CD14-positive monocyte (primary cell): ENCODE measurements at regions not wholly inside any gene's neighbourhood (a gene's known extent, or its start where the extent isn't known, plus 50 kb on each side); places are given as distances from the start of the nearest gene placed in this dataset.

Source experiments
- DNase-seq, 3 donors: peaks; one replicate each; pipeline ENCODE4 v3.0.0-alpha.2; 2011 to 2022
- H2AFZ ChIP-seq: 2 replicates; pipeline ENCODE4 v1.6.0; 2012; ENCODE audit warnings: mild to moderate bottlenecking, low read depth, low read length, inconsistent platforms; ENCODE audit not compliant: insufficient read depth, poor library complexity, severe bottlenecking
- H3K27ac ChIP-seq, 2 donors: 1 replicate in 1 of 2; 2 replicates in 1 of 2; pipeline ENCODE4 v1.5.1; 2012 to 2013; ENCODE audit warnings: low read length in 2 of 2, control low read depth in 1 of 2, inconsistent platforms in 1 of 2, low read depth in 1 of 2, mild to moderate bottlenecking in 1 of 2
- H3K27me3 ChIP-seq, 2 donors: one replicate each; pipeline versions ENCODE4 v1.6.0 to v1.6.1; 2011 to 2013; ENCODE audit warnings: low read length in 2 of 2; ENCODE audit not compliant: control insufficient read depth in 2 of 2, insufficient read depth in 2 of 2
- H3K36me3 ChIP-seq, 2 donors: replicated peaks in 1 of 2; 1 replicate in 1 of 2; 2 replicates in 1 of 2; pipeline versions ENCODE4 v1.5.1 to v1.6.1; 2012 to 2013; ENCODE audit warnings: low read length in 2 of 2, control low read depth in 1 of 2, inconsistent platforms in 1 of 2, mild to moderate bottlenecking in 1 of 2; ENCODE audit not compliant: insufficient read depth in 2 of 2, control insufficient read depth in 1 of 2
- H3K4me1 ChIP-seq, 2 donors: 1 replicate in 1 of 2; 2 replicates in 1 of 2; pipeline versions ENCODE4 v1.5.1 to v1.6.1; 2012 to 2013; ENCODE audit warnings: low read length in 2 of 2, control low read depth in 1 of 2, inconsistent platforms in 1 of 2, mild to moderate bottlenecking in 1 of 2, moderate library complexity in 1 of 2; ENCODE audit not compliant: insufficient read depth in 2 of 2, control insufficient read depth in 1 of 2
- H3K4me2 ChIP-seq: replicated peaks from 2 replicates; pipeline ENCODE3; 2012; ENCODE audit warnings: low read length, moderate library complexity, mild to moderate bottlenecking; ENCODE audit not compliant: poor library complexity, severe bottlenecking; ENCODE audit errors: extremely low read depth
- H3K4me3 ChIP-seq, 3 experiments: fragments of 200-600 bp in 1 of 3; sonication (generic) in 1 of 3; replicated peaks in 1 of 3; 1 replicate in 2 of 3; 2 replicates in 1 of 3; pipeline ENCODE4 v1.5.1; 2011 to 2013; ENCODE audit warnings: low read length in 3 of 3, mild to moderate bottlenecking in 3 of 3, control low read depth in 2 of 3, low read depth in 2 of 3, inconsistent platforms in 1 of 3, moderate library complexity in 1 of 3
- H3K79me2 ChIP-seq: 2 replicates; pipeline ENCODE4 v1.6.0; 2012; ENCODE audit warnings: mild to moderate bottlenecking, control low read depth, inconsistent platforms, low read length, moderate library complexity; ENCODE audit not compliant: insufficient read depth
- H3K9ac ChIP-seq: 2 replicates; pipeline ENCODE4 v1.6.0; 2017; ENCODE audit warnings: low read length, mild to moderate bottlenecking; ENCODE audit not compliant: insufficient read depth, poor library complexity, severe bottlenecking
- H3K9me3 ChIP-seq, 2 donors: replicated peaks in 1 of 2; 1 replicate in 1 of 2; 2 replicates in 1 of 2; pipeline versions ENCODE4 v1.5.1 to v1.6.1; 2012 to 2013; ENCODE audit warnings: low read length in 2 of 2, control low read depth in 1 of 2; ENCODE audit not compliant: control insufficient read depth in 1 of 2, insufficient read depth in 1 of 2
- H4K20me1 ChIP-seq: 2 replicates; pipeline ENCODE4 v1.6.0; 2012; ENCODE audit warnings: mild to moderate bottlenecking, low read length, control low read depth, moderate library complexity; ENCODE audit not compliant: insufficient read depth
- H3K27ac Mint-ChIP-seq, 7 donors: one replicate each; pipeline ENCODE4 v1.8.0; 2020; ENCODE audit warnings: mild to moderate bottlenecking in 7 of 7, mixed read lengths in 7 of 7, moderate library complexity in 6 of 7, inconsistent platforms in 2 of 7
- H3K27me3 Mint-ChIP-seq, 3 donors: one replicate each; pipeline ENCODE4 v1.8.0; 2021 to 2022; ENCODE audit warnings: low read depth in 3 of 3, mild to moderate bottlenecking in 3 of 3, mixed read lengths in 3 of 3, moderate library complexity in 3 of 3, inconsistent platforms in 1 of 3
- H3K36me3 Mint-ChIP-seq, 2 donors: one replicate each; pipeline ENCODE4 v1.8.0; 2020; ENCODE audit warnings: mixed read lengths in 2 of 2, inconsistent platforms in 1 of 2, mild to moderate bottlenecking in 1 of 2
- H3K4me1 Mint-ChIP-seq: one replicate; pipeline ENCODE4 v1.8.0; 2020; ENCODE audit warnings: mild to moderate bottlenecking, mixed read lengths
- H3K4me3 Mint-ChIP-seq, 2 donors: one replicate each; pipeline ENCODE4 v1.8.0; 2020; ENCODE audit warnings: mild to moderate bottlenecking in 2 of 2, mixed read lengths in 2 of 2, moderate library complexity in 1 of 2
- H3K9me3 Mint-ChIP-seq, 7 donors: one replicate each; pipeline ENCODE4 v1.8.0; 2020 to 2022; ENCODE audit warnings: mixed read lengths in 7 of 7, mild to moderate bottlenecking in 6 of 7, moderate library complexity in 6 of 7, inconsistent platforms in 2 of 7
- WGBS: methylation state at CpG from one replicate; pipeline ENCODE4 v1.1.5; 2013; ENCODE audit warnings: missing lambda C conversion rate; ENCODE audit not compliant: insufficient coverage; 5-methylcytosine and 5-hydroxymethylcytosine counted together
- intact Hi-C, 2 donors: fragments of 100-400 bp; cut with micrococcal nuclease; formaldehyde crosslinking; loops; one replicate each; pipeline versions ENCODE4 v1.15.0 to v1.15.1; 2023
- TF ChIP-seq, protein P1 (sequence below): fragments of 200-600 bp; IDR thresholded peaks from one replicate; pipeline ENCODE4 v1.8.0; 2022; ENCODE audit warnings: antibody characterized with exemption, mild to moderate bottlenecking

DNA sequence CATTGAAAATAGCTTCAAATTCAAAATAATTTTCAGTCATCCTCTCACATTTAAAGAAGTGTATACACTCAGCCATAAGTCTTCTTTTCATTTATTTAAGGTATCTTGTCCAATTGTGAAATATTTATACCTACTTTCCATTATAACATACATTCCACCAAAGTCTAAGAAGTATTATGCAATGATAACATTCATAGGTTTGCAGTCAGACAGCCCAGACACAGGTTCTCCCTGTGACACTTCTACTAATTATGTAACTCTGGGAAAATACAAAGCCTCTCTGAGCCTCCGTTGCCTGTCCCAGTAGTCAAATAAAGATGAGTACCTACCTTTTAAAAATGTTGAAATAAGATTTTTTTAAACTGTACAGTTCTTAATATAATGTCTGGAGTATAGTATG, 320.9 kb upstream of the RPS23 start:
- H3K36me3 ChIP-seq = no peaks in the 10 kb centered on the region
- TF ChIP-seq, protein P1, sequence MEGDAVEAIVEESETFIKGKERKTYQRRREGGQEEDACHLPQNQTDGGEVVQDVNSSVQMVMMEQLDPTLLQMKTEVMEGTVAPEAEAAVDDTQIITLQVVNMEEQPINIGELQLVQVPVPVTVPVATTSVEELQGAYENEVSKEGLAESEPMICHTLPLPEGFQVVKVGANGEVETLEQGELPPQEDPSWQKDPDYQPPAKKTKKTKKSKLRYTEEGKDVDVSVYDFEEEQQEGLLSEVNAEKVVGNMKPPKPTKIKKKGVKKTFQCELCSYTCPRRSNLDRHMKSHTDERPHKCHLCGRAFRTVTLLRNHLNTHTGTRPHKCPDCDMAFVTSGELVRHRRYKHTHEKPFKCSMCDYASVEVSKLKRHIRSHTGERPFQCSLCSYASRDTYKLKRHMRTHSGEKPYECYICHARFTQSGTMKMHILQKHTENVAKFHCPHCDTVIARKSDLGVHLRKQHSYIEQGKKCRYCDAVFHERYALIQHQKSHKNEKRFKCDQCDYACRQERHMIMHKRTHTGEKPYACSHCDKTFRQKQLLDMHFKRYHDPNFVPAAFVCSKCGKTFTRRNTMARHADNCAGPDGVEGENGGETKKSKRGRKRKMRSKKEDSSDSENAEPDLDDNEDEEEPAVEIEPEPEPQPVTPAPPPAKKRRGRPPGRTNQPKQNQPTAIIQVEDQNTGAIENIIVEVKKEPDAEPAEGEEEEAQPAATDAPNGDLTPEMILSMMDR = no peak
- Mint-ChIP-seq H3K4me3 (no peak overlapping the region), H3K27ac (no peak overlapping the region), H3K4me1 (peaks cover 11% of the 10 kb centered on the region), H3K9me3 (peaks cover 0 to 2% (median 0%) of the 10 kb centered on the region in 7 donors), H3K36me3 (no peaks in the 10 kb centered on the region), H3K27me3 (peaks cover 0 to 2% (median 1%) of the 10 kb centered on the region in 3 donors)
- H4K20me1 ChIP-seq = no peaks in the 10 kb centered on the region
- DNase-seq = no peak
- no peaks in the 10 kb centered on the region for H3K9me3 ChIP-seq
- no peaks in the 10 kb centered on the region for H3K4me1 ChIP-seq
- no CpG with 5 or more reads among the region's 1 CpG for WGBS
- no peak overlapping the region for H2AFZ ChIP-seq
- no peak overlapping the region for H3K27ac ChIP-seq
- no peak overlapping the region for H3K4me2 ChIP-seq
- H3K27me3 ChIP-seq = no peaks in the 10 kb centered on the region
- H3K4me3 ChIP-seq = no peak overlapping the region
- H3K79me2 ChIP-seq = no peaks in the 10 kb centered on the region
- intact Hi-C loops = no loop called here
- H3K9ac ChIP-seq = no peak overlapping the region

DNA sequence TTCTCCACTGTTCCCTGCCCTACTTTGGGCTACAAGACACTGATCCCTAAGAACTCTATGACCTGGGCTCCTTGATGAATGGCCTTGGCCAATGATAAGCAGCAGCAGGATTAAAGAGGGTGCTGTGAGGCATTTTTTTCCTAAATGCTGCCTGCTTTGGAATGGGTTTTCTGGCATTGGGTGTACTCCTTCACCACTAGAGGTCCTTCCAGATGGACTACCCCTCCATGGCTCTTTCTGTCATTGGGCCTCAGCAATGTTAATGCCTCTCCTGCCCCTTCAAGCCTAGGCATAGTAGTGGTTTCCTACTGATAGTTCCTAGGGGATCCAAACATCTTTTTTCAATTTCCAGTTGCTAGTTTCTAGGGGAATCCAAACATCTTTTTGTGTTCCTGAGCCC, 319.3 kb upstream of the RPS23 start:
- Mint-ChIP-seq H3K9me3 (peaks cover 0 to 2% (median 0%) of the 10 kb centered on the region in 7 donors), H3K36me3 (no peaks in the 10 kb centered on the region), H3K4me1 (no peaks in the 10 kb centered on the region), H3K27me3 (peaks cover 0 to 2% (median 1%) of the 10 kb centered on the region in 3 donors), H3K4me3 (no peak overlapping the region), H3K27ac (no peak overlapping the region)
- intact Hi-C loops = no loop called here
- no peak overlapping the region for H2AFZ ChIP-seq
- H3K27ac ChIP-seq = no peak overlapping the region
- H3K36me3 ChIP-seq = no peaks in the 10 kb centered on the region
- no peaks in the 10 kb centered on the region for H4K20me1 ChIP-seq
- DNase-seq = no peak
- TF ChIP-seq, protein P1 = no peak
- no peak overlapping the region for H3K4me3 ChIP-seq
- no peaks in the 10 kb centered on the region for H3K4me1 ChIP-seq
- H3K27me3 ChIP-seq = no peaks in the 10 kb centered on the region
- no peak overlapping the region for H3K9ac ChIP-seq
- H3K79me2 ChIP-seq = no peaks in the 10 kb centered on the region
- no peak overlapping the region for H3K4me2 ChIP-seq
- no peaks in the 10 kb centered on the region for H3K9me3 ChIP-seq
